ENCODE measurements at regions not wholly inside any gene's neighbourhood (a gene's known extent, or its start where the extent isn't known, plus 50 kb on each side); places are given as distances from the start of the nearest gene placed in this dataset.

DNA sequence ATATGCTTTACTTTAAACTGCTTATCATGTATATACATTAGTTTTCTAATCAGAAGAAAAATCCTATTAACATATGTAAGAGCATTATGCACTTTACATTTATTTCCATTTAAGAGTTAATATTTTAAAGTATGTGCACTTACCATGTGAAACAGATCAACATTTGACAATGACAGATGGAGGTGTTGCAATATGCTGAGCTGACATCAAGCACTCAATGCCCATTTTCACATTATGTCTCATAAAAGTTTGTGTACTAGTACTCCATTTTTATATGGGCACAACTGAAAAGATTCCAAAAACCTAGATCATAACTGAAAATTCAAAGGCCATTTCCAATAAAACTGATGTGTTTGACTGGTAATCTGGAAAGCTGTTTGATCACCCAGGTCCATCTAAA lies 420.9 kb upstream of the SOX9 start:
- Mint-ChIP-seq H3K4me3 (no peak overlapping the region), H3K27me3 (no peaks in the 10 kb centered on the region), H3K27ac (no peak overlapping the region), H3K4me1 (no peaks in the 10 kb centered on the region), H3K9me3 (ENCODE audit: insufficient read depth) (no peaks in the 10 kb centered on the region)
- intact Hi-C loops (cut with micrococcal nuclease): no loop called here
- no peak overlapping the region for H3K4me2 ChIP-seq (replicated peaks; ENCODE audit: low read depth, low read length, poor library complexity, severe bottlenecking)
- no peak overlapping the region for H3K9ac ChIP-seq (ENCODE audit: low read length)
- no peaks in the 10 kb centered on the region for H3K79me2 ChIP-seq (ENCODE audit: control insufficient read depth, insufficient read depth, low read length)
- POLR2A ChIA-PET: no interaction called here
- no peaks in the 10 kb centered on the region for H3K27me3 ChIP-seq (replicated peaks in 1 of 4; ENCODE audit: control extremely low read depth in 1 of 4, control insufficient read depth in 3 of 4, insufficient read depth in 4 of 4, low read length in 3 of 4)
- DNase-seq (no peak), ATAC-seq (ENCODE audit: low read depth) (no peak)
- H3K9me3 ChIP-seq (ENCODE audit: control extremely low read depth in 1 of 3, control insufficient read depth in 2 of 3, insufficient read depth in 1 of 3, low read length in 2 of 3): peaks cover 0 to 6% (median 2%) of the 10 kb centered on the region in 3 donors
- no peak overlapping the region for H3K4me3 ChIP-seq (ENCODE audit: control extremely low read depth in 1 of 5, extremely low read depth in 1 of 5, insufficient read depth in 1 of 5, low read depth in 2 of 5, low read length in 4 of 5)
- H4K20me1 ChIP-seq (ENCODE audit: control insufficient read depth, insufficient read depth, low read length, poor library complexity, severe bottlenecking): no peaks in the 10 kb centered on the region
- no peaks in the 10 kb centered on the region for H3K36me3 ChIP-seq (replicated peaks in 1 of 2; ENCODE audit: control extremely low read depth in 1 of 2, control insufficient read depth in 1 of 2, extremely low read depth in 1 of 2, insufficient read depth in 2 of 2, low read length in 1 of 2)
- H3K4me1 ChIP-seq (ENCODE audit: control insufficient read depth in 2 of 2, insufficient read depth in 2 of 2, low read length in 2 of 2): no peaks in the 10 kb centered on the region
- CTCF ChIA-PET: no interaction called here
- no peak overlapping the region for H3K27ac ChIP-seq (ENCODE audit: low read length in 2 of 2)
- H2AFZ ChIP-seq (ENCODE audit: insufficient read depth, low read depth, low read length, poor library complexity, severe bottlenecking): no peak overlapping the region
- no peak for TF ChIP-seq EZH2 (IDR thresholded peaks at IDR 0.05; ENCODE audit: borderline replicate concordance, insufficient read depth, low read depth, low read length, poor library complexity, severe bottlenecking)
- TF ChIP-seq, protein P1, sequence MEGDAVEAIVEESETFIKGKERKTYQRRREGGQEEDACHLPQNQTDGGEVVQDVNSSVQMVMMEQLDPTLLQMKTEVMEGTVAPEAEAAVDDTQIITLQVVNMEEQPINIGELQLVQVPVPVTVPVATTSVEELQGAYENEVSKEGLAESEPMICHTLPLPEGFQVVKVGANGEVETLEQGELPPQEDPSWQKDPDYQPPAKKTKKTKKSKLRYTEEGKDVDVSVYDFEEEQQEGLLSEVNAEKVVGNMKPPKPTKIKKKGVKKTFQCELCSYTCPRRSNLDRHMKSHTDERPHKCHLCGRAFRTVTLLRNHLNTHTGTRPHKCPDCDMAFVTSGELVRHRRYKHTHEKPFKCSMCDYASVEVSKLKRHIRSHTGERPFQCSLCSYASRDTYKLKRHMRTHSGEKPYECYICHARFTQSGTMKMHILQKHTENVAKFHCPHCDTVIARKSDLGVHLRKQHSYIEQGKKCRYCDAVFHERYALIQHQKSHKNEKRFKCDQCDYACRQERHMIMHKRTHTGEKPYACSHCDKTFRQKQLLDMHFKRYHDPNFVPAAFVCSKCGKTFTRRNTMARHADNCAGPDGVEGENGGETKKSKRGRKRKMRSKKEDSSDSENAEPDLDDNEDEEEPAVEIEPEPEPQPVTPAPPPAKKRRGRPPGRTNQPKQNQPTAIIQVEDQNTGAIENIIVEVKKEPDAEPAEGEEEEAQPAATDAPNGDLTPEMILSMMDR (IDR thresholded peaks at IDR 0.05): no peak

DNA sequence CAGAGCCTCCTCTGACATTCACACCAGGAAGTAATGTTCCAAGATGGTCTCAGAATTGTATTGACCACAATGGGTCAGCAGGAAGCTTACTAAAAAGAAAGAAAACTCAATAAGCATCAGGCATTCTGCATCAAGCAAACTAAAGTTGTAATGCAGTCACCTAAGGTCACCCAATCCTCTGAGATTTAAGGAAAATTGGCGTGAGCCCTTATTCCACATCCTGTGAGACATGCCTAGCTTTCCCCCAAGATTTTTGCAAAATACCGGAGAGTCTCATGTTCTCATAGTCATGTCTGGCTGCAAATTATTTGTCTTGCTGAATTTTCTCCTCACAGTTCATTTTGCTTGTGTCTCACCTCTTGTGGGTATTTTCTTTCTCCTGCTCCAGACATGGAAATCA lies 417.1 kb upstream of the SOX9 start:
- POLR2A ChIA-PET: no interaction called here

More for the DNA sequence above, 417.1 kb upstream of the SOX9 start:
- Histone ChIP-seq H4K20me1 (ENCODE audit: control insufficient read depth, insufficient read depth, low read length, poor library complexity, severe bottlenecking) (no peaks in the 10 kb centered on the region), H3K27ac (ENCODE audit: low read length in 2 of 2) (no peak overlapping the region), H3K79me2 (ENCODE audit: control insufficient read depth, insufficient read depth, low read length) (no peaks in the 10 kb centered on the region), H3K4me1 (ENCODE audit: control insufficient read depth in 2 of 2, insufficient read depth in 2 of 2, low read length in 2 of 2) (no peaks in the 10 kb centered on the region), H3K9me3 (ENCODE audit: control extremely low read depth in 1 of 3, control insufficient read depth in 2 of 3, insufficient read depth in 1 of 3, low read length in 2 of 3) (peaks cover 0 to 3% (median 0%) of the 10 kb centered on the region in 3 donors), H3K4me3 (ENCODE audit: control extremely low read depth in 1 of 5, extremely low read depth in 1 of 5, insufficient read depth in 1 of 5, low read depth in 2 of 5, low read length in 4 of 5) (no peak overlapping the region), H3K9ac (ENCODE audit: low read length) (no peak overlapping the region), H3K36me3 (replicated peaks in 1 of 2; ENCODE audit: control extremely low read depth in 1 of 2, control insufficient read depth in 1 of 2, extremely low read depth in 1 of 2, insufficient read depth in 2 of 2, low read length in 1 of 2) (no peaks in the 10 kb centered on the region), H2AFZ (ENCODE audit: insufficient read depth, low read depth, low read length, poor library complexity, severe bottlenecking) (no peak overlapping the region), H3K27me3 (replicated peaks in 1 of 4; ENCODE audit: control extremely low read depth in 1 of 4, control insufficient read depth in 3 of 4, insufficient read depth in 4 of 4, low read length in 3 of 4) (no peaks in the 10 kb centered on the region), H3K4me2 (replicated peaks; ENCODE audit: low read depth, low read length, poor library complexity, severe bottlenecking) (no peak overlapping the region)
- H3K27me3 Mint-ChIP-seq: no peaks in the 10 kb centered on the region
- no peak overlapping the region for H3K4me3 Mint-ChIP-seq
- CTCF ChIA-PET: no interaction called here
- WGBS (ENCODE audit: insufficient coverage): 93% methylated on average over 2 of the region's 2 CpGs
- TF ChIP-seq, protein P1 (IDR thresholded peaks at IDR 0.05): no peak
- TF ChIP-seq EZH2 (IDR thresholded peaks at IDR 0.05; ENCODE audit: borderline replicate concordance, insufficient read depth, low read depth, low read length, poor library complexity, severe bottlenecking): no peak
- H3K4me1 Mint-ChIP-seq: no peaks in the 10 kb centered on the region
- intact Hi-C loops (cut with micrococcal nuclease): no loop called here
- peaks cover 2% of the 10 kb centered on the region for H3K9me3 Mint-ChIP-seq (ENCODE audit: insufficient read depth)
- ATAC-seq (ENCODE audit: low read depth) (no peak), DNase-seq (no peak)
- H3K27ac Mint-ChIP-seq: no peak overlapping the region

Measured in B cell (primary cell).